ENCODE measurements at regions not wholly inside any gene's neighbourhood (a gene's known extent, or its start where the extent isn't known, plus 50 kb on each side); places are given as distances from the start of the nearest gene placed in this dataset.

GRCh38 chr20:5433352-5433751 lies 116.6 kb upstream of the PROKR2 start:
- TF ChIP-seq ZNF274 (IDR thresholded peaks at IDR 0.05; ENCODE audit: low read depth, low read length) = no peak
- TF ChIP-seq SUZ12 (IDR thresholded peaks at IDR 0.05; ENCODE audit: extremely low read depth, insufficient read depth, insufficient read length) = no peak
